Stimulated activated CD4-positive, alpha-beta T cell treated with anti-CD3 and anti-CD28 coated beads, Interleukin-12 subunit alpha, Interleukin-12 subunit beta, amount 100 ng/mL, for 24 hours (primary cell): ENCODE measurements at regions not wholly inside any gene's neighbourhood (a gene's known extent, or its start where the extent isn't known, plus 50 kb on each side); places are given as distances from the start of the nearest gene placed in this dataset.
"Not testable (repeated sequence)": the region's sequence is repeated elsewhere in the genome, so short reads cannot be mapped to it uniquely, and the experiment has no call there.

Experiments used
- DNase-seq, 2 experiments: peaks; one replicate each; pipeline ENCODE4 v3.0.0-alpha.2; 2020; ENCODE audit warnings: low read depth in 2 of 2

DNA sequence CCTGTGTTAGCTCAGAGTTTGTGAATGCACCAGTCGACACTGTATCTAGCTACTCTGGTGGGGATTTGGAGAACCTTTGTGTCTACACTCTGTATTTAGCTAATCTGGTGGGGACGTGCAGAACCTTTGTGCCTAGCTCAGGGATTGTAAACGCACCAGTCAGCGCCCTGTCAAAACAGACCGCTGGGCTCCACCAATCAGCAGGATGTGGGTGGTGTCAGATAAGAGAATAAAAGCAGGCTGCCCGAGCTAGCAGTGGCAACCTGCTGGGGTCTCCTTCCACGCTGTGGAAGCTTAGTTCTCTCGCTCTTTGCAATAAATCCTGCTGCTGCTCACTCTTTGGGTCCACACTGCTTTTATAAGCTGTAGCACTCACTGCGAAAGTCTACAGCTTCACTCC, 324.2 kb downstream of the RAD51AP2 start:
- no peak for DNase-seq

DNA sequence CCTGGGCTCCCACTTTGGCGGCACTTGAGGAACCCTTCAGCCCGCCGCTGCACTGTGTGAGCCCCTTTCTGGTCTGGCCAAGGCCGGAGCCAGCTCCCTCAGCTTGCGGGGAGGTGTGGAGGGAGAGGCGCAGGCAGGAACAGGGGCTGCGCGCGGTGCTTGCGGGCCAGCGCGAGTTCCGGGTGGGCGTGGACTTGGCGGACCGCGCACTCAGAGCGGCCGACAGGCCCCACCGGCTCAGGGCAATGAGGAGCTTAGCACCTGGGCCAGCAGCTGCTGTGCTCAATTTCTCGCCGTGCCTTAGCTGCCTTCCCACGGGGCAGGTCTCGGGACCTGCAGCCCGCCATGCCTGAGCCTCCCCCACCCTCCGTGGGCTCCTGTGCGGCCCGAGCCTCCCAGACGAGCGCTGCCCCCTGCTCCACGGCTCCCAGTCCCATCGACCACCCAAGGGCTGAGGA, 324.8 kb downstream of the RAD51AP2 start:
- DNase-seq = not testable (repeated sequence)

DNA sequence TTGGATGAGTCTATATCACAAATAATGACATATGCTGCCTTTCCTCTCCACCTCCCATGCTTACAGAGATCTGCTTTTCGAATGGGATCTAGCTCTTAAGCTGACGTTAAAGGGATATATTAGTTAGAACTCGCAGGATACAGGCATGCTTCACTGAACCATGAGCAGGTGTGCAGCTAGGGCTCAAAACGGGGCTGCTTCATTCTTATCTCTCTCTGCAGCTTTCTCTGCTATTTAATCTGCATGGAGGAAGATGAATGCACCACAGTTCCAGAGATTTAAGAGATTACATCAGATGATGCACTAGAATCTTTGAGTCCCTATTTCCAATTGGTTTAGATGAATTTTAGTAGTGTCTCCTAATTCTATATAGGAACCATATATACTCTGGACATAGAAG, 327.0 kb downstream of the RAD51AP2 start:
- no peak for DNase-seq

DNA sequence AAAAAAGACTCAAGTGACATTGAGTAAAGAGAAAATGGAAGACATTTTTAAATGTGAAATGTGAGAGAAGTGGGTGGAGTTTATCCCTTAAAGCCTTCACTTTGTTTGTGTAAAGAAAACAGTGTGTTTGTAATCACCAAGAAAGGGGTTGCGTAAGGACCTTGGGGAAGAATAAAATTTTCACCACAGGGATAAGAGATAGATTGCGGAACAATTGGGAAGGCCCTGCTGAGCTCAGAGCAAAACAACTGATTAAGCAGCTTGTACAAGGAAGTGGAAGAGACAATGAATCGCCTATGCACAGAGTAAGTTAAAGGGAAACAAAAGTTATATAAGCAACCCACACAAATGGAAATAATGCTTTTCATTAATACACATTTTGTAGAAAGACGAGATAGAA, 327.7 kb downstream of the RAD51AP2 start:
- DNase-seq = no peak

DNA sequence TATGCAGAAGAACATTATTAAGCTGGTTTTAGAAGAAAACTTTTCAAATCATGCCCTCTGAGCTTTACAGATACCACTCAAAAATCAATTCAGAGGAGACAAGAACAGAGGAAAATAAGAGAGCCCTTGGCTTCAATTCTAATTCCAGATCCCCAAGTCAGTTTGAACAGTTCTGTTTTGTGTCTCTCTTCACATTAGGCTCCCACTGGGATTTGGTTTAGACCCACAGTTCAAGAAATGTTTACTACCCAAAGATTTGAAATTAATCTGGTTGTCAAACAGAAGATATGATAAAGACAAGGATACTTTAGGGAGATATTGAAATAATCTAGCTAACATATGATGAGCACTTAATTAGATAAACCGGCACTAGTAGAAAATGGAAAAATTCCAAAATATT, 329.5 kb downstream of the RAD51AP2 start:
- no peak for DNase-seq

DNA sequence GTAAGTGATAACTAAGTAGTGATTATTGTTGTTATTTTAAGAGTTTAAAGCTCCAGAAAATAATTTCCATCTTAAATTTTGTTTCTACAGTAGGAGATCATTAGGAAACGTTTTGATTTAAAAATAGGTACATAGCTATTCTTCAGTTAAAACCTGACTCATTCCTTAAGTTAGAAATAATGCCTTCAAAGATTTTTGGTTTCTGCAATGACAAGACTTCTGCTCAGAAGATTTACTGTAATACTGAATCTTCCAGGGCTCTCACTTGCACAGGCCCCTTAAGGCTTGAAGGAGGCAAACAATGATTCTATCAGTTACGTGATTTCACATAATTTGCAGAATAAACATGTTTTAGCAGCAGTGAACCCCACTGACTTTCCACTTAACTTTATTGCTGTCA, 333.7 kb downstream of the RAD51AP2 start:
- DNase-seq = no peak

DNA sequence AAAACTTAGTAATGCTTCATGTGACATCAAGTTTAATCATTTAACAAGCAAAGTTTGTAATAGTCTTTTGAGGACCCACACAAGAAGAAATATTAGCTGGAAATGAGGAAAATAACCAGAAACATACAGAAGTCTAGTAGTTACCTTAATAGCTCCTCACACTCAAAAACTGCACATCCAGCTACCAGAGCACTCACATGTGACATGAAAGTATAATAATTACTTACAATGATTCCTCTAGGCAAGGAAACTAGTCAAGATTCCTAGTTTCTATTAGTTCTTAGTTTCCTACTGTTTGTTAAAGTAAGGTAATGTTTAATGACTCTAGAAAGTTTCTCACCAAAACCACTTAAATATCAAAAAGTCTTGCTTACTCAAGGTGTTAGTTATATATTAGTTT, 335.8 kb downstream of the RAD51AP2 start:
- DNase-seq = no peak

DNA sequence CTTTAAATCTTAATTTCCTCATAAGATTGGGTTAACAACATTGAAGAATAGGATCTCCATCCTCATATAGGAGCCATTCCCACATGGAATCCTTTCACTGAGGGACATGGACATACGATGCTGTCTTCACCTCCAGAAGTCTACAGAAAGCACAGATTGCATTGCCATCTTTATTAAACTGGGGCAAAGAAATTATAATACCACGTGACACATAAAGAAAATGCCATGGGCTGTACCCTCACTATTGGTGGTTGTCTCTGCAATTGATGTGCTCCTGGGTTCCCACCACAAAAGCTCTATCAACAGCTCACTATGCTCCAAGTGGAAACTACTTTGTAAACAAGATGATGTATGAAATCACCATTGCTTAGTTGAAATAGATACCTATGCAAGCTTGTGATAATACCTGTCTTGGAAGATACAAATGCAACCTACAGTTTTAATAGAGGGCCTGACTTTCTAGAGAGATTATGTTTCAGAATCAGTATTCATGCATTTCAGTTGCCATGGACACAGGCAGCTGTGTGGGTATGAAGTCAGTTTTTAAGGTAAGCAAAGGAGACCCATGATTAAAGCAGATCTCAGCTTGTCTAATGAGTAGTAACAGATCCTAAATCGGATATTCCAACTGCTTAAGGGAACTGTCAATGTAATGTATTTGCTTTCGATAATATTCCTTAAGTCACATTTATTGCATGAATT, 337.0 kb downstream of the RAD51AP2 start:
- no peak for DNase-seq

DNA sequence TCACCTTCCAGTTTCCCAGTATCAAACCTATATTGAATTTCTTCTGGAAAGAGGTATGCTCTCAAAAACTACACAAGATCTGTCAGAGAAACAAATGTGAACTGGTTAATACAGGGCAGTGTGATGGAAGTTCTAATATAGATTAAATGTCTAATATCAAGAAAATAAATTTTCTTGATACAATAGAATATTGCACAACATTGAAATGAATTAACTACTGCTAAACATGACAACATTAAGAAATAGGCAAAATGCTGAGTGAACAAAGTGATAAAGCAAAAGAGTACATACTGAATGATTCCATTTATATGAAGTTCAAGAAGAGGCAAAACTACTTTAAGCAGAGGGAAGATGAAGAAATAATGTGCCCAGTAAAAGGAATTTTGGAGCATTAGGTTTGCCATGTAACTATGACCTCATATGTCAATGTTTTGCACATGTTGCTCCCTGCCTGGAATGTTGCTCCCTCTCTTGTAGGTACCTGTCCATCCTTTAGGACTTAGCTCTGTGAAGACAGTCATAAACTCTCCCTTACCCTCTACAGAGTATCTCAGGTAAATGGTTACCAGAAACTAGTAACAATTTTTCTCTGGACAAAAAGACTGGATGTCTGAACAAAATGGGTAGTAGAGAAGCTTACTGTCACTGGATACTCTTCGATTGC, 339.0 kb downstream of the RAD51AP2 start:
- no peak for DNase-seq

DNA sequence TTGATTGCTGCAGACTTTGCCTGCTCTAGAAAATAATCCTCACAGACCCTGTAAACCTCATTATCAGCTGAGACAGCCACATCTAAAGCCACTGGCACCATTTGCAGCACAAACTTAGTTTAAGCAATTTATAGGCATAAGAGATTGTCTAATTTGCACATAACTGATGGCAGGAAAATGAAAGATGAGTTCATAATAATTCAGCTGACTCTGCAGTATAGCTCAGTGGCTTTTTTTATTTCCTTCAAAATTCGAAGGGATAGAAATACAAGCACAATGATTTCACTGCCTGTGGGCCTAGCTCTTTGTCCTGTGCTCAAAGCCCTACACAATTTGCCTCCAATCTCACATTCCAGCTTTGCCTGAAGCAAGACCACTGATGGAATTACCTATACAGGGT, 341.2 kb downstream of the RAD51AP2 start:
- no peak for DNase-seq

DNA sequence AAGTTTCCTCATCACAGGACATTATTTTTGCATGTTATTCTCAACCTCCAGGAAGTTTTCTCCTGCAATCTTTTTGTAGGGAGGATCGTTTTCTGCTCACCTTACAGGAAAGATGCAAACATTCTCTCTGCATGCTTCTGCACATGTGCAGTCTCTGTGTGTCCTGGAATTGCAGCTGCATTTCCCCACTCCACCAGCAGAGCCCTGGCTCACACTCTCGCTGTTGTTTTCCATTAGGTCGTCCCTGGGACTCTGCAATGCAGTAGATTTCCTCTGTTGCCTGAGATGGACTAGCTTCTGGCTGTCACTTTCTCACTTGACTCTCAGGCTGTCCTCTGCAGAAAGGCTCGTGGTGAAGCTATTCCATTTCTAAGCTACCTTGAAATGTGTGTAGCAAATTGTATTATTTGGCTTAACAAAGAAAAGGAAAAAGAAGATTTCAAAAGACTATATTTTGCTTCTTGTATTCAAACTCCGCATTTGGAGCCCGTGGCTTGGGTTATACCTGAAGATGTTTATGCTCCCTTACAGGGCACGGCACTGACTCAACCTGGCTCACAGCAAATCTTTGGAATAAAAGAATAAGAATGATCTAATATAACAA, 346.7 kb downstream of the RAD51AP2 start:
- DNase-seq = no peak

DNA sequence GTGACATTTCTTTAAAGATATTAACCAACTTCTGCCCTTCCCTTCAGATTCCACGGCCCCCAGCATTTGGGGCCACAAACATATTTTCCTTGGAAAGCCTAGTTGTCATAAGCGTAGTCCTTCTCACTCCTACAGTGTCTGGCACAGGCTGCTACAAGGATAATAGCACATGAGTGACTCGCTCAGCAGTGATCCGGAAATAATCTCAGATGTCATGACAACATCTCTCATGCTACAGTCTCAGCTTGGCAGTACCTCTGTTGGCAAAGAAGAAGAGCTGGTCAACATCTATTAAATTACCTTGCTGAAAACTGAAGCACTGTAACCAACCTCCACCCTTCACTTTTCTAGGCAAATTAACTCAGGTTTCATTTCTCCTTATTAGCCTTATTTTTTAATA, 351.7 kb downstream of the RAD51AP2 start:
- no peak for DNase-seq

DNA sequence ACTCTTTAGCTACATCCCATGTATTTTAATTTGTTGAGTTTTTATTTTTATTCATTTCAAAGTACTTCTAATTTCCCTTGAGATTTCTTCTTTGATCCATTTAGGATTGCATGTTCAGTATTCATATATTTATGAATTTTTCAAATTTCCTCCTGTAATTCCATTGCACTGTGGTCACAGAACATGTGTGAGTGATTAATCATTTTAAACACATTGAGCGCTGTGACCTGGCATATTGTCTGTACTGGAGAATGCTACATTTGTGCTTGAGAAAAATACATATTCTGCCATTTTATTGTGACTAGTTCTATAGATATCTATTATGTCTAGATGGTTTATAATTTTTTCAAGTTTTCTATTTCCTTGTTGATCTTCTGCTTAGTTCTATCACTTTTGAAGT, 353.7 kb downstream of the RAD51AP2 start:
- no peak for DNase-seq

DNA sequence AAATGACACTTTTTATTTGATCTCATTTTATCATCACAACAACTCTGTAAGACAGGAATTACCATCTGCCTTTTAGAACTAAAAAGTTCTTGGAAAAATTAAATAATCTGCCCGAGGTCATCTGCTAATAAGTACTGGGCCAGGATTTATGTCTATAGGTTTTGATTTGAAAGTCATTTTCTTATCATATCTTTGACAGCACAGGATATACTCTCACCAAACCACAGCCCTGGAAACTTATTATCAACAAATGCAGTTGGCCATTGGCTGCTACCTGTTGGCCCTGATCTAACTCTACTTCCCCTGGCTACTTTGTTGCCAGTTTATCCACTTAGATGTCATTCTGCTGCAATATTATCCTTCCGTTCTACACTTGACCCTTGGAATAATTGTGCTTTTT, 354.6 kb downstream of the RAD51AP2 start:
- no peak for DNase-seq

DNA sequence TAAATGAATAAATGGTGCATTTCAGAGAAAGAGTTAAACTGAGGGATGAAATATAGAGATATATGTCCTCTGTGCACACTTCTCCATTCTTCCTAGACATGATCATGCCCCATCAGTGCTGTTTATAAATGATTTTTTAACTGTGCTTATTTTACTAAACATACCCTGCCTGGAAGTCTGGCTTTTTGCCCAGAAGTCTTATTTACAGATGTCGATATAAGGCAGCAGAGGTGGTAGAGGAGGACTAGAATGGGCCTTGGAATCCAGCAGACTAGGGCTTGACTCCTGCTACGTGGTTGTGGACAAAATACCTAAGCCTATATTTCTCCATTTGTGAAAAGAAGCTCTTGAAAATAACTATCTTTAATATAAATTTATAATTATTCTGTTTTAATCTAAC, 355.5 kb downstream of the RAD51AP2 start:
- DNase-seq = no peak

DNA sequence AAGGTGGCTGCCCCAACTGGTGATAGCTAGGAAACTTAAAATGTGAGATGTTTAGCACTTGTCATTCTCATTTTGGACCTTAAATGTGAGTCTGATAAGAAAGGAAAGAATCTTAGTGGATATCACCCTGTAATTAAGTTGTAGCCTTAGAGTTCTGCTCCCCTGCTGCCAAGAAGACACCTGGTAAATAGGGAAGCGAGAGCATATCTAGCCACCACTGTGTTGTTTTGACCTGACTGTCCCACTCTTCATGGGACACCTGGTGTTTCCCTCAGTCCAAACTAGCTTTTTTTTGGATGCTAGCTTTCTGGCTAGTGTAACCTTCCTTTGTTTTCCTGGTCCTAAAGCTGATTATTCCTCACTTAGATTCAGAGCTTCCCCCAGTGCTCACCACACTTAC, 357.6 kb downstream of the RAD51AP2 start:
- no peak for DNase-seq

DNA sequence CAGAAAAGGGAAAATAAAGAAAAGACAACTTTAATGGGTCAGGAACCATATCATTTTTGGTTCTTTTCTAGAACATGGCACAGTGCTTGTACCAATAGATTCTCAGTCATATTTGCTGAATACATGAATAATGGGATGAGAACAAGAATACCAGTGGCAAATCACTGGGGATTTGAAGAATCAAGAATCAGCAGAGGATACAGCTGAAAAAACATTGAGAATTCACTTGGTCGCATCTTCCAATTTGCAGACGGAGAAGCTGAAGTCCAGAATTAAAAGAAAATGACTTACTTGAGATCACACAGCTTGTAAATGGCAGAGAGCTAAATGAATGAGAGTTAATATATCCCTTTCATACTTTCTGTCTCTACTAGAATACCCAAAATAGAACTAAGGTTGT, 362.2 kb downstream of the RAD51AP2 start:
- DNase-seq = no peak

DNA sequence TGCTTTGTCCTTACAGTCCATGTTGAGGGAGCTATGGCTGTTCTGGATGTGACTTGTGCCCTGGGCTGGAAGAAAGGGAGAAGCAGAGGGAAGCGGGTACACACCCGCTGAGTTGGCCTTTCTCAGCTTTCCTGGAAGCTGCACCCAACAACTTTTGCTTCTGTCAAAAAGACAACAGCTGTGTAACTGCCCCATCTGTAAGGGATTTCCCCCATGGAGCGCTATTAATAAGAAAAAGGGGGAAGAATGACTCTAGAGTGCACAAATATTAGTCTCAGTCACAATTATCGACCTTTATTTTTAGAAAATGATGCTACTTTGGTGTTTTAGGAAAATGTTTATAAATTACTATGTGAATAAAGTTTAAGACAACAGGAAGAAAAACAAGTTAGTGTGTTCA, 368.3 kb downstream of the RAD51AP2 start:
- no peak for DNase-seq

DNA sequence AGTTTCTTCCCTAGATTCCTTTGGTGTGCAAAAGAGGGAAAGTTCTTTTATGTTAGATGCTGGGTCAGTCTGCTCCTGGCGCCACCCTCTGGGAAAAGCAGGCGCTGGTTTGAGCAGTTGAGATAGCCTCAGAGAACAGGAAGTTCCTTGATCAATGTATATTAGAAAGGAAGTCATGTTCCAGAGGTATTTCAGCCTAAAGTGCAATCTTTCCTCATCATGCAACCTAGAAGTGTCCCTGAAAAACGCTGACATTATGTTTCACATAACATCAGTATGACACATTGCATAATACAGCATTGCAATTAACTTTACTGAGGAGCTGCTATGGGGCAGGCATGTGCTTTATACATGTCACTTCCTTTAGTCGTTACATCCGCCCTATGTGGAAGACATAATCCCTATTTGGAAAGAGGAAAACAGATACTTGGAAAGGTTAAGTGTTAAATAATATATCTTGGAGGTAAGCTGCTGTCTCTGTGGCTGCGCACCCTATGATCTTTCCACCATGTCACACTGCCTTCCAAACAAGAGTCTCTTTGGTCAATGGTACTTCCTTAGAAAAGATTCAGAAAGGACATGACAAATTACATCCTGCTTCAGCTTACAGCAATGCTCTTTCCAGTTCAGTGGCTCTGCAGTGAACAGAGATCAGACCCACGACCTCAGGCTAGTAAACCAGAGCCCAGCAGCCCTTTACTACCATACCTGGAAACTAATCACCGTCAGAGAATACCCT, 369.7 kb downstream of the RAD51AP2 start:
- no peak for DNase-seq

DNA sequence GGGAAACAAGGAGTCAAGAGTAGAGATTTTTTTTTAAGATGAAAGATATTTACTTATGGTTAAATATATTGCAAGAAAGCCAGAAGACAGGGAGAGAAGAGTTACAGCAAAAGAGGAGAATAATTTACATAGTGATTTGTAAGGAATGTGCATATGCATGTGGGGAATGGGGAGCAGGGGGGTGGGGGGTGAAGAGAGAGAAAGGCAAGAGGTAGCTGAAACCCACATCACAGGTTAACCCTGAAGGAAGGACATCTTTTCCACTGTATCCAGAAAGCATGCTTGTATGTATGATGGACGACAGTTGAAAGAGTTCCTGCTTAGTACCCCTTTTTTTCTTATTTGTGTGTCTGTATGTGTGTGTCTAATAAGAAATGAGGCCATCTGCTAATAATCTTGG, 371.9 kb downstream of the RAD51AP2 start:
- no peak for DNase-seq

DNA sequence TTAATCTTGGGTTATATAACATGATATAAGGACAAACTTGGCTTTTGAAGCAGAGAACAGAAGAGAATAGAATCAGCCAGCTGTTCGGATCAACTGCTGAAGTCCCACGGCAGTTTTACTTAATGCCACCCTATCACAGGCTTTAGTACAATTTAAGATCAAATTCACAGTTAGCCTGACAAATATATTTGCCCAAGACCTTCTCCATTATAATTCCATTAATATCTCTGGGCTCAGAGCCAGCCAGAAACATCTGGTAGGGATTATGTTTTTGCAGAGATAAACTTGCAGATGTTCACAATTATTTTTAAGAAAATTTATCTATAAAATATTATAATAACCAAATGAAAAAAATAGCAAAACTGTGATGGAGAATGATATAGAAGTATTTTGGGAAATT, 381.4 kb downstream of the RAD51AP2 start:
- no peak for DNase-seq

DNA sequence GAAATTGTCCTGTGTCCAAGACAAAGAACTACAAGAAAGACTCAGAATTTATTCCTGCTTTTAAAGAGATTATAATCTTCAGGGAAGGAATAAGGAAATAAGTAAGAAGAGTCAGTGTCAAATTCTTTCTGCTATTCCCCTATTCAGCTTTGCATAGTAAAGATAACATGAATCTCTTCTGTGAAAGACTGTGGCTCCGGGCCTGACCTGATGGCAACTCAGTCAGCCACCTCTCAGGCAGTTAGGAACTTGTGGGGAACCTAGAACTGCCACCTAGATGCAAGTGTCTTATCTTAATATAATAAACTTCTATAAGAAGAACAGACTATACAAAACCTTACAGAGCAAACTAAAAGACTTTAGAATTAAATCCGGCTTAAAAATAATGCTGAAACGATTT, 382.0 kb downstream of the RAD51AP2 start:
- no peak for DNase-seq

DNA sequence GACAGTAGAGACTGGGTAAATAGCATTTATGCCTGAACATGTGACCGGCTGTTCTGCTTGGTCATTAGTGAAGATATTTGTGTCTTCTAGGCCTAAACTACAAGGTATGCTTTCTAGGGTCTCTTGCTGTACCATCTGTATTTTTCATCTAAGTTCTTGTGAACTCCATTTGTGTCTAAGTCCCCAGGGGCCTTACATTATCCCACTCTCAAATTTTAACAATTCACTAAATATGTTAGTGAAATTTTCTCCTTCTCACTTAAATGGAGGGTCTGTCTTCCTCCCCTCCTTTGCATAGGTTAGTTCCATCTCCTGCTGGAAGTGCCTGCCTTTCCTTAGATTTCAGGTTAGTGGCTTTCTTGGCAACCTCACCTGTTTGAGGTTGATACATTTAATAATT, 382.6 kb downstream of the RAD51AP2 start:
- DNase-seq = no peak
